Naive thymus-derived CD4-positive, alpha-beta T cell (primary cell): ENCODE measurements at regions not wholly inside any gene's neighbourhood (a gene's known extent, or its start where the extent isn't known, plus 50 kb on each side); places are given as distances from the start of the nearest gene placed in this dataset.

Experiments
- ATAC-seq: fragments of 150-1000 bp; cut with Tn5 transposase; 2 replicates; pipeline ENCODE4 v1.10.0; 2021; ENCODE audit warnings: mild to moderate bottlenecking, moderate library complexity
- CTCF ChIA-PET: fragments of 350-600 bp; sonication (Branson Sonifier 250); formaldehyde crosslinking; loops from one replicate; lab custom pipeline; 2021; ENCODE audit warnings: antibody characterized with exemption; lab: Charles Lee
- POLR2A ChIA-PET: fragments of 350-600 bp; sonication (Branson Sonifier 250); formaldehyde crosslinking; loops from one replicate; lab custom pipeline; 2021; ENCODE audit warnings: antibody characterized with exemption, inconsistent platforms; lab: Charles Lee
- DNase-seq, 9 donors: peaks; one replicate each; pipeline versions ENCODE4 v3.0.0 to v3.0.0-alpha.2; 2020 to 2022; ENCODE audit warnings: mixed read lengths in 1 of 9
- H3K27ac ChIP-seq: one replicate; pipeline ENCODE4 v1.7.0; 2013; ENCODE audit warnings: mild to moderate bottlenecking, low read depth, low read length, moderate library complexity
- H3K27me3 ChIP-seq, 2 donors: one replicate each; pipeline ENCODE4 v1.7.0; 2013; ENCODE audit warnings: low read length in 2 of 2, mild to moderate bottlenecking in 2 of 2, moderate library complexity in 2 of 2; ENCODE audit not compliant: control insufficient read depth in 2 of 2, insufficient read depth in 2 of 2
- H3K36me3 ChIP-seq, 3 experiments: 1 replicate in 2 of 3; 2 replicates in 1 of 3; pipeline ENCODE4 v1.7.0; 2013; ENCODE audit warnings: low read length in 3 of 3, mild to moderate bottlenecking in 3 of 3, moderate library complexity in 1 of 3; ENCODE audit not compliant: insufficient read depth in 3 of 3, control insufficient read depth in 2 of 3
- H3K4me1 ChIP-seq, 2 donors: one replicate each; pipeline ENCODE4 v1.7.0; 2013; ENCODE audit warnings: low read length in 2 of 2, mild to moderate bottlenecking in 2 of 2, moderate library complexity in 1 of 2; ENCODE audit not compliant: control insufficient read depth in 2 of 2, insufficient read depth in 2 of 2
- H3K4me3 ChIP-seq: 2 replicates; pipeline ENCODE4 v1.7.0; 2013; ENCODE audit warnings: mild to moderate bottlenecking, low read length
- H3K9me3 ChIP-seq, 3 experiments: 1 replicate in 2 of 3; 2 replicates in 1 of 3; pipeline ENCODE4 v1.7.0; 2013; ENCODE audit warnings: low read length in 3 of 3; ENCODE audit not compliant: control insufficient read depth in 2 of 3
- H3K27ac Mint-ChIP-seq, 9 donors: one replicate each; pipeline ENCODE4 v1.8.0; 2020 to 2022; ENCODE audit warnings: mixed read lengths in 9 of 9, mild to moderate bottlenecking in 8 of 9, moderate library complexity in 5 of 9, inconsistent platforms in 2 of 9
- H3K27me3 Mint-ChIP-seq, 5 donors: one replicate each; pipeline ENCODE4 v1.8.0; 2021 to 2022; ENCODE audit warnings: mixed read lengths in 5 of 5, mild to moderate bottlenecking in 1 of 5
- H3K36me3 Mint-ChIP-seq, 5 donors: one replicate each; pipeline ENCODE4 v1.8.0; 2020 to 2022; ENCODE audit warnings: mixed read lengths in 5 of 5, mild to moderate bottlenecking in 3 of 5, inconsistent platforms in 1 of 5
- H3K4me1 Mint-ChIP-seq, 7 donors: one replicate each; pipeline ENCODE4 v1.8.0; 2020 to 2022; ENCODE audit warnings: mixed read lengths in 7 of 7, mild to moderate bottlenecking in 3 of 7, inconsistent platforms in 1 of 7
- H3K4me3 Mint-ChIP-seq, 10 donors: one replicate each; pipeline ENCODE4 v1.8.0; 2020 to 2022; ENCODE audit warnings: mild to moderate bottlenecking in 10 of 10, mixed read lengths in 10 of 10, moderate library complexity in 6 of 10, inconsistent platforms in 2 of 10
- H3K9me3 Mint-ChIP-seq, 11 donors: one replicate each; pipeline ENCODE4 v1.8.0; 2020 to 2022; ENCODE audit warnings: mixed read lengths in 11 of 11, mild to moderate bottlenecking in 4 of 11, inconsistent platforms in 1 of 11, moderate library complexity in 1 of 11
- intact Hi-C, 2 donors: fragments of 100-400 bp; cut with micrococcal nuclease; formaldehyde crosslinking; loops; one replicate each; pipeline ENCODE4 v1.15.1; 2023

- no peak overlapping the region for H3K27ac ChIP-seq
- no peaks in the 10 kb centered on the region for H3K27me3 ChIP-seq
- Mint-ChIP-seq H3K27me3 (peaks cover 0 to 18% (median 5%) of the 10 kb centered on the region in 5 donors), H3K27ac (no peak overlapping the region), H3K4me3 (no peak overlapping the region), H3K9me3 (peaks cover 0 to 23% (median 8%) of the 10 kb centered on the region in 11 donors), H3K36me3 (peaks cover 0 to 6% (median 0%) of the 10 kb centered on the region in 5 donors), H3K4me1 (no peaks in the 10 kb centered on the region)
- DNase-seq (no peak), ATAC-seq (no peak)
- H3K4me1 ChIP-seq, result no peaks in the 10 kb centered on the region
- CTCF ChIA-PET, result no interaction called here
- H3K36me3 ChIP-seq, result no peaks in the 10 kb centered on the region
- POLR2A ChIA-PET, result no interaction called here
- no peaks in the 10 kb centered on the region for H3K9me3 ChIP-seq
- H3K4me3 ChIP-seq, result no peak overlapping the region
- intact Hi-C loops, result no loop called here
These were observed 90.3 kb upstream of the RASSF8 start for GRCh38 chr12:25868193-25868592.

GRCh38 chr12:25872137-25872536, 86.3 kb upstream of the RASSF8 start:
- Mint-ChIP-seq H3K36me3 (peaks cover 0 to 6% (median 0%) of the 10 kb centered on the region in 5 donors), H3K4me3 (no peak overlapping the region), H3K27ac (no peak overlapping the region), H3K9me3 (peaks cover 0 to 19% (median 7%) of the 10 kb centered on the region in 11 donors), H3K27me3 (peaks cover 0 to 13% (median 2%) of the 10 kb centered on the region in 5 donors), H3K4me1 (no peaks in the 10 kb centered on the region)
- no peaks in the 10 kb centered on the region for H3K36me3 ChIP-seq
- H3K27me3 ChIP-seq, result no peaks in the 10 kb centered on the region
- POLR2A ChIA-PET, result no interaction called here
- DNase-seq (no peak), ATAC-seq (no peak)
- intact Hi-C loops, result no loop called here
- CTCF ChIA-PET, result no interaction called here
- no peak overlapping the region for H3K4me3 ChIP-seq
- H3K27ac ChIP-seq, result no peak overlapping the region
- no peaks in the 10 kb centered on the region for H3K4me1 ChIP-seq
- no peaks in the 10 kb centered on the region for H3K9me3 ChIP-seq

- ATAC-seq (no peak), DNase-seq (no peak)
- intact Hi-C loops, result no loop called here
- no peak overlapping the region for H3K4me3 ChIP-seq
- Mint-ChIP-seq H3K9me3 (peaks cover 0 to 6% (median under 1%) of the 10 kb centered on the region in 11 donors), H3K36me3 (peaks cover 0 to 7% (median 0%) of the 10 kb centered on the region in 5 donors), H3K27me3 (peaks cover 0 to 18% (median 0%) of the 10 kb centered on the region in 5 donors), H3K27ac (no peak overlapping the region), H3K4me3 (no peak overlapping the region), H3K4me1 (no peaks in the 10 kb centered on the region)
- no peaks in the 10 kb centered on the region for H3K36me3 ChIP-seq
- no peaks in the 10 kb centered on the region for H3K27me3 ChIP-seq
- no peaks in the 10 kb centered on the region for H3K4me1 ChIP-seq
- H3K9me3 ChIP-seq, result no peaks in the 10 kb centered on the region
- no peak overlapping the region for H3K27ac ChIP-seq
- ChIA-PET CTCF (no interaction called here), POLR2A (no interaction called here)
These were observed 82.8 kb upstream of the RASSF8 start for GRCh38 chr12:25875661-25876060.

- Histone ChIP-seq H3K4me1 (no peaks in the 10 kb centered on the region), H3K9me3 (no peaks in the 10 kb centered on the region), H3K36me3 (no peaks in the 10 kb centered on the region), H3K27ac (no peak overlapping the region), H3K27me3 (no peaks in the 10 kb centered on the region), H3K4me3 (no peak overlapping the region)
- POLR2A ChIA-PET, result no interaction called here
- peaks cover 0 to 7% (median 0%) of the 10 kb centered on the region in 5 donors for H3K36me3 Mint-ChIP-seq
- H3K27me3 Mint-ChIP-seq, result peaks cover 0 to 18% (median 0%) of the 10 kb centered on the region in 5 donors
- ATAC-seq (no peak), DNase-seq (no peak)
- intact Hi-C loops, result no loop called here
- CTCF ChIA-PET, result no interaction called here
- H3K27ac Mint-ChIP-seq, result no peak overlapping the region
- peaks cover 0 to 6% (median 2%) of the 10 kb centered on the region in 11 donors for H3K9me3 Mint-ChIP-seq
- no peak overlapping the region for H3K4me3 Mint-ChIP-seq
- H3K4me1 Mint-ChIP-seq, result no peaks in the 10 kb centered on the region
These were observed 82.0 kb upstream of the RASSF8 start for GRCh38 chr12:25876383-25877045.

GRCh38 chr12:25877446-25877845, 81.0 kb upstream of the RASSF8 start:
- Mint-ChIP-seq H3K36me3 (peaks cover 0 to 7% (median 0%) of the 10 kb centered on the region in 5 donors), H3K9me3 (peaks cover 0 to 6% (median 2%) of the 10 kb centered on the region in 11 donors), H3K4me3 (no peak overlapping the region), H3K27ac (no peak overlapping the region), H3K4me1 (no peaks in the 10 kb centered on the region), H3K27me3 (peaks cover 0 to 22% (median 0%) of the 10 kb centered on the region in 5 donors)
- ATAC-seq (no peak), DNase-seq (no peak)
- CTCF ChIA-PET, result no interaction called here
- intact Hi-C loops, result no loop called here
- POLR2A ChIA-PET, result no interaction called here
- no peak overlapping the region for H3K27ac ChIP-seq
- H3K4me3 ChIP-seq, result no peak overlapping the region
- no peaks in the 10 kb centered on the region for H3K4me1 ChIP-seq
- H3K36me3 ChIP-seq, result no peaks in the 10 kb centered on the region
- H3K9me3 ChIP-seq, result no peaks in the 10 kb centered on the region
- H3K27me3 ChIP-seq, result no peaks in the 10 kb centered on the region

- Histone ChIP-seq H3K27me3 (no peaks in the 10 kb centered on the region), H3K27ac (no peak overlapping the region), H3K4me1 (no peaks in the 10 kb centered on the region), H3K36me3 (no peaks in the 10 kb centered on the region), H3K4me3 (no peak overlapping the region), H3K9me3 (no peaks in the 10 kb centered on the region)
- Mint-ChIP-seq H3K27me3 (peaks cover 0 to 10% (median 6%) of the 10 kb centered on the region in 5 donors), H3K9me3 (peaks cover 0 to 6% (median 2%) of the 10 kb centered on the region in 11 donors), H3K4me3 (no peak overlapping the region), H3K4me1 (no peaks in the 10 kb centered on the region), H3K36me3 (peaks cover 0 to 7% (median 0%) of the 10 kb centered on the region in 5 donors), H3K27ac (no peak overlapping the region)
- ATAC-seq (no peak), DNase-seq (no peak)
- intact Hi-C loops, result no loop called here
- ChIA-PET CTCF (no interaction called here), POLR2A (interaction anchor here (0.8 kb wide), 1 partner anchor 349 kb away, joined by 3 read pairs; no protein-coding TSS in a partner anchor)
These were observed 76.2 kb upstream of the RASSF8 start for GRCh38 chr12:25882266-25882665.
